Neuronal stem cell (in vitro differentiated cells): ENCODE measurements at regions not wholly inside any gene's neighbourhood (a gene's known extent, or its start where the extent isn't known, plus 50 kb on each side); places are given as distances from the start of the nearest gene placed in this dataset.

Experiments used
- DNase-seq: peaks from one replicate; pipeline ENCODE4 v3.0.0-alpha.2; 2013; ENCODE audit warnings: low spot score
- H2AFZ ChIP-seq: one replicate; pipeline ENCODE4 v1.6.1; 2013; ENCODE audit warnings: mild to moderate bottlenecking, low read length, inconsistent platforms
- H2AK5ac ChIP-seq: 2 replicates; pipeline ENCODE4 v1.6.1; 2013; ENCODE audit warnings: low read depth, mild to moderate bottlenecking, inconsistent platforms, low read length, moderate library complexity, mixed read lengths
- H2BK120ac ChIP-seq: 2 replicates; pipeline ENCODE4 v1.6.1; 2013; ENCODE audit warnings: low read depth, mild to moderate bottlenecking, inconsistent platforms, low read length, moderate library complexity, mixed read lengths
- H2BK12ac ChIP-seq: one replicate; pipeline ENCODE4 v1.6.1; 2013; ENCODE audit warnings: low read length, inconsistent platforms
- H2BK15ac ChIP-seq: 2 replicates; pipeline ENCODE4 v1.6.1; 2013; ENCODE audit warnings: mild to moderate bottlenecking, low read length, inconsistent platforms, mixed read lengths
- H2BK5ac ChIP-seq: one replicate; pipeline ENCODE4 v1.6.1; 2013; ENCODE audit warnings: inconsistent platforms, mild to moderate bottlenecking, low read length, moderate library complexity
- H3K14ac ChIP-seq: one replicate; pipeline ENCODE4 v1.6.1; 2013; ENCODE audit warnings: low read length, inconsistent platforms
- H3K18ac ChIP-seq: 2 replicates; pipeline ENCODE4 v1.6.1; 2013; ENCODE audit warnings: low read length, inconsistent platforms
- H3K23ac ChIP-seq: 2 replicates; pipeline ENCODE4 v1.6.1; 2013; ENCODE audit warnings: low read depth, mild to moderate bottlenecking, mixed read lengths, low read length, inconsistent platforms; ENCODE audit not compliant: poor library complexity
- H3K27ac ChIP-seq: replicated peaks from 3 replicates; pipeline ENCODE4 v1.5.1; 2013; ENCODE audit warnings: low read length, inconsistent platforms
- H3K27me3 ChIP-seq, 3 experiments: 2 replicates each; pipeline ENCODE4 v1.6.1; 2013; ENCODE audit warnings: low read length in 3 of 3, mild to moderate bottlenecking in 2 of 3, inconsistent platforms in 1 of 3, low read depth in 1 of 3, mixed read lengths in 1 of 3, moderate library complexity in 1 of 3; ENCODE audit not compliant: control insufficient read depth in 3 of 3, insufficient read depth in 3 of 3
- H3K36me3 ChIP-seq, 2 donors: replicated peaks in 1 of 2; 2 replicates each; pipeline ENCODE4 v1.6.1; 2013; ENCODE audit warnings: low read length in 2 of 2; ENCODE audit not compliant: control insufficient read depth in 2 of 2, insufficient read depth in 2 of 2
- H3K4ac ChIP-seq: 2 replicates; pipeline ENCODE4 v1.6.1; 2013; ENCODE audit warnings: inconsistent platforms, mild to moderate bottlenecking, low read length, moderate library complexity
- H3K4me1 ChIP-seq, 2 donors: 1 replicate in 1 of 2; 2 replicates in 1 of 2; pipeline ENCODE4 v1.6.1; 2013; ENCODE audit warnings: low read length in 2 of 2, low read depth in 1 of 2; ENCODE audit not compliant: control insufficient read depth in 2 of 2, insufficient read depth in 1 of 2
- H3K4me2 ChIP-seq: one replicate; pipeline ENCODE4 v1.6.1; 2013; ENCODE audit warnings: mild to moderate bottlenecking, low read length, inconsistent platforms; ENCODE audit not compliant: insufficient read depth, poor library complexity, severe bottlenecking
- H3K4me3 ChIP-seq, 2 donors: 2 replicates each; pipeline ENCODE4 v1.5.1; 2013; ENCODE audit warnings: low read length in 2 of 2, mild to moderate bottlenecking in 2 of 2, inconsistent platforms in 1 of 2, moderate library complexity in 1 of 2
- H3K79me1 ChIP-seq: one replicate; pipeline ENCODE4 v1.6.1; 2013; ENCODE audit warnings: low read depth, mild to moderate bottlenecking, inconsistent platforms, low read length, moderate library complexity
- H3K9ac ChIP-seq: one replicate; pipeline ENCODE4 v1.6.1; 2013; ENCODE audit warnings: mild to moderate bottlenecking, low read depth, low read length, inconsistent platforms; ENCODE audit not compliant: poor library complexity
- H3K9me3 ChIP-seq, 2 donors: replicated peaks in 1 of 2; 2 replicates each; pipeline versions ENCODE3 to v1.6.1; 2013; ENCODE audit warnings: low read length in 2 of 2, mild to moderate bottlenecking in 2 of 2, inconsistent platforms in 1 of 2, low read depth in 1 of 2, mixed read lengths in 1 of 2, moderate library complexity in 1 of 2; ENCODE audit not compliant: control insufficient read depth in 2 of 2, insufficient read depth in 1 of 2
- H4K8ac ChIP-seq: one replicate; pipeline ENCODE4 v1.6.1; 2013; ENCODE audit warnings: low read depth, mild to moderate bottlenecking, inconsistent platforms, low read length, moderate library complexity
- H4K91ac ChIP-seq: one replicate; pipeline ENCODE4 v1.6.1; 2013; ENCODE audit warnings: low read length, low read depth, mild to moderate bottlenecking, inconsistent platforms; ENCODE audit not compliant: poor library complexity
- WGBS, 2 donors: extraction: QIAGEN DNeasy Blood & Tissue Kit; methylation state at CpG; one replicate each; pipeline ENCODE4 v1.1.7; 2013; ENCODE audit warnings: missing lambda C conversion rate in 2 of 2, mixed read lengths in 1 of 2; ENCODE audit not compliant: insufficient read length in 2 of 2, insufficient replicate concordance in 1 of 2; ENCODE audit errors: extremely low coverage in 2 of 2; 5-methylcytosine and 5-hydroxymethylcytosine counted together

GRCh38 chr14:43449291-43449690, 1057.8 kb downstream of the FSCB start:
- Histone ChIP-seq H3K4me3 (no peak overlapping the region), H3K18ac (no peak overlapping the region), H2AFZ (no peak overlapping the region), H2BK5ac (no peak overlapping the region), H2AK5ac (no peak overlapping the region), H2BK120ac (no peak overlapping the region), H3K36me3 (no peaks in the 10 kb centered on the region), H3K4ac (no peak overlapping the region), H3K4me1 (no peaks in the 10 kb centered on the region), H3K9ac (no peak overlapping the region), H3K14ac (no peak overlapping the region), H3K27ac (no peak overlapping the region), H4K91ac (no peak overlapping the region), H2BK15ac (no peak overlapping the region), H3K27me3 (no peaks in the 10 kb centered on the region), H3K79me1 (no peaks in the 10 kb centered on the region), H3K4me2 (no peak overlapping the region), H3K23ac (no peak overlapping the region), H3K9me3 (no peaks in the 10 kb centered on the region), H4K8ac (no peak overlapping the region), H2BK12ac (no peak overlapping the region)
- no peak for DNase-seq
- no CpG with 5 or more reads among the region's 5 CpGs for WGBS, 2 donors

GRCh38 chr14:43438056-43438455, 1069.0 kb downstream of the FSCB start:
- Histone ChIP-seq H3K4me3 (no peak overlapping the region), H2AFZ (no peak overlapping the region), H2BK12ac (no peak overlapping the region), H3K27ac (no peak overlapping the region), H2BK120ac (no peak overlapping the region), H3K9ac (no peak overlapping the region), H3K79me1 (no peaks in the 10 kb centered on the region), H3K36me3 (no peaks in the 10 kb centered on the region), H3K9me3 (no peaks in the 10 kb centered on the region), H2AK5ac (no peak overlapping the region), H2BK15ac (no peak overlapping the region), H3K27me3 (no peaks in the 10 kb centered on the region), H2BK5ac (no peak overlapping the region), H3K4ac (no peak overlapping the region), H3K4me2 (no peak overlapping the region), H4K91ac (no peak overlapping the region), H3K14ac (no peak overlapping the region), H3K18ac (no peak overlapping the region), H4K8ac (no peak overlapping the region), H3K23ac (no peak overlapping the region), H3K4me1 (no peaks in the 10 kb centered on the region)
- DNase-seq, result no peak
- WGBS, 2 donors, result no CpG with 5 or more reads among the region's 3 CpGs

- no peaks in the 10 kb centered on the region for H3K79me1 ChIP-seq
- H3K36me3 ChIP-seq, result no peaks in the 10 kb centered on the region
- no peak for DNase-seq
- H3K18ac ChIP-seq, result no peak overlapping the region
- H3K27ac ChIP-seq, result no peak overlapping the region
- no peak overlapping the region for H2BK15ac ChIP-seq
- H2BK5ac ChIP-seq, result peak overlapping the region; percentile 44
- H3K4me2 ChIP-seq, result no peak overlapping the region
- no peak overlapping the region for H4K8ac ChIP-seq
- WGBS, 2 donors, result no CpG with 5 or more reads among the region's 4 CpGs
- no peak overlapping the region for H2BK120ac ChIP-seq
- no peak overlapping the region for H3K4ac ChIP-seq
- H2BK12ac ChIP-seq, result no peak overlapping the region
- no peaks in the 10 kb centered on the region for H3K27me3 ChIP-seq
- H3K4me1 ChIP-seq, result no peaks in the 10 kb centered on the region
- H3K9ac ChIP-seq, result no peak overlapping the region
- H4K91ac ChIP-seq, result no peak overlapping the region
- no peak overlapping the region for H3K4me3 ChIP-seq
- no peak overlapping the region for H3K23ac ChIP-seq
- no peaks in the 10 kb centered on the region for H3K9me3 ChIP-seq
- no peak overlapping the region for H3K14ac ChIP-seq
- no peak overlapping the region for H2AFZ ChIP-seq
- no peak overlapping the region for H2AK5ac ChIP-seq
These were observed 1088.8 kb downstream of the FSCB start for GRCh38 chr14:43418324-43418723.

DNA sequence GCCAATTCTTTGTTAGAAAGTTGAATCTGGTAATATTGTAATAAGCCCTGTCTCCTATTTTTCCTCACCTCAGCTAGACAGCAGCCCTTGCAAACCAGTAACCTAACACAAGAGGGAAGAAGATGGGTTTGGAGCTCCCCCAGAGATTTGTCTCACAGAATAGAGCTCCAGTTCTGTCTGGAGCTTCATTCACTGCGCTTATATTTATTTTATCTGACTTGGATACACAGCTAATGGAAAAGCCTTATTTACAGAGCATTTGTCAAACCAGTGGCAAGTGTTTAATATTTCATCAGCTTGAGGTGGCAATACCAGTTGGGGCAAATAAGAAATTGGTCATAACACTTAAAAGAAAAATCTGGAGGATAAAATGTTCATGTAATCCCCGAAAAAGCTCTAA, 1094.0 kb downstream of the FSCB start:
- WGBS, 2 donors, result no CpG with 5 or more reads among the region's 2 CpGs
- H3K27ac ChIP-seq, result no peak overlapping the region
- no peak overlapping the region for H3K18ac ChIP-seq
- H3K4me1 ChIP-seq, result no peaks in the 10 kb centered on the region
- H3K4me2 ChIP-seq, result no peak overlapping the region
- H3K14ac ChIP-seq, result no peak overlapping the region
- H2AFZ ChIP-seq, result no peak overlapping the region
- no peaks in the 10 kb centered on the region for H3K27me3 ChIP-seq
- no peaks in the 10 kb centered on the region for H3K9me3 ChIP-seq
- no peak overlapping the region for H2BK15ac ChIP-seq
- H2BK120ac ChIP-seq, result no peak overlapping the region
- no peak for DNase-seq
- no peaks in the 10 kb centered on the region for H3K79me1 ChIP-seq
- no peak overlapping the region for H3K4ac ChIP-seq
- H2AK5ac ChIP-seq, result no peak overlapping the region
- H3K4me3 ChIP-seq, result no peak overlapping the region
- no peak overlapping the region for H2BK5ac ChIP-seq
- H4K91ac ChIP-seq, result no peak overlapping the region
- H3K9ac ChIP-seq, result no peak overlapping the region
- no peak overlapping the region for H3K23ac ChIP-seq
- H3K36me3 ChIP-seq, result no peaks in the 10 kb centered on the region
- no peak overlapping the region for H4K8ac ChIP-seq
- no peak overlapping the region for H2BK12ac ChIP-seq
